Renal cortical epithelial cell (primary cell): ENCODE measurements at regions not wholly inside any gene's neighbourhood (a gene's known extent, or its start where the extent isn't known, plus 50 kb on each side); places are given as distances from the start of the nearest gene placed in this dataset.
"Not testable (repeated sequence)": the region's sequence is repeated elsewhere in the genome, so short reads cannot be mapped to it uniquely, and the experiment has no call there.

Source experiments
- DNase-seq: peaks from one replicate; pipeline ENCODE4 v3.0.0-alpha.2; 2011; ENCODE audit warnings: low read depth

DNA sequence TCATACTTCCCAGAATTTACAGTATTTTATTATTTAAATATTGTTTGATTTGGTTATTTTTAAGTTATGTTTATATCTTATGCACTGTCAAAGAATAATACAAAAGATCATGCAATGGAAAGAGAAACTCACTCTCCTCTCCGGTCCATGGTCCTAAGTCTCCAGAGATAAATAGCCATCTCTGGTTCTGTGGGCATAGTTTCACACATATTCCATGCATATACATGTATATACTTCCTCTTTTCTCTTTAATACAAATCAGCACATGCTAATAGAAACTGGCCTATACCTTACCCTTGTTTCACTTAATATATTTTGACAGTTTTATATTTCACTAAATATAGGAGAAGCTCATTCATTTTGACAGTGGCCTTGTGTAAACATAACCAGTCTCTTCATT is 901.7 kb upstream of the CITED2 start:
- no peak for DNase-seq

DNA sequence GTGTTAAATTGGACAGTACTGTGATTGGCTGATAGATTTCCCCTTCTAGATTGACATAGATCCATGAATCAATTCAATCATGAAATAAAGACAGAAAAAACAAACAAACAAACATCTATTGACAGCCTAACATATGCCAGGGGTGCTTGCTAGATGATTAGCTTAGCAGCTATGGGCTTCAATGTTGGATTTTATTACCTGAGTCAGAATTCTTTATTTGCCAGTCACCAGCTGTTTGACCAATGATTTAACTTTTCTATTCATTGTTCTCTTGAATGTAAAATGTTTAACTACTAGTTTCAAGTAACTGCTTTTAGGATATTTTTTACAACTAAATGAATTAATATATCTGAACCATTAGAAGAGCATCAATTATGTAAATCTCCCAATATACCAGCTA is 901.3 kb upstream of the CITED2 start:
- peak; percentile 64 for DNase-seq

DNA sequence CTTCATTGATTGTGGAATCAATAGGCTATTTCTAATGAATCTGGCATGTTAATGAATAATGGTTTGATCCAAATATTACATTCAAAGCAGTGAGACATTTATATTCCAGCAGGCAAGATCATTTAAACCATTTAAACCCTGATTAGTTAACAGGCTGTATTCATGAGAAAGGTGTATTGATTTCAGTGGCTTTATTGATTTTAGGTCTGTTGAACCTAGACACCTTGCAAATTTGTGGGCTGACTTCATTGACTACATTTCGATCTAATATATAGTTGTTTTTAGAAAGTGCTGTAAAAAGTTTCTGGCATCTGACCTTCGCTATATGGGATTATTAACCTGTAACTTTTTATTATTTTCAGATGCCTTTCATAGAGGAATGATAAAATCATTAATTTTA is 900.1 kb upstream of the CITED2 start:
- DNase-seq, result no peak

DNA sequence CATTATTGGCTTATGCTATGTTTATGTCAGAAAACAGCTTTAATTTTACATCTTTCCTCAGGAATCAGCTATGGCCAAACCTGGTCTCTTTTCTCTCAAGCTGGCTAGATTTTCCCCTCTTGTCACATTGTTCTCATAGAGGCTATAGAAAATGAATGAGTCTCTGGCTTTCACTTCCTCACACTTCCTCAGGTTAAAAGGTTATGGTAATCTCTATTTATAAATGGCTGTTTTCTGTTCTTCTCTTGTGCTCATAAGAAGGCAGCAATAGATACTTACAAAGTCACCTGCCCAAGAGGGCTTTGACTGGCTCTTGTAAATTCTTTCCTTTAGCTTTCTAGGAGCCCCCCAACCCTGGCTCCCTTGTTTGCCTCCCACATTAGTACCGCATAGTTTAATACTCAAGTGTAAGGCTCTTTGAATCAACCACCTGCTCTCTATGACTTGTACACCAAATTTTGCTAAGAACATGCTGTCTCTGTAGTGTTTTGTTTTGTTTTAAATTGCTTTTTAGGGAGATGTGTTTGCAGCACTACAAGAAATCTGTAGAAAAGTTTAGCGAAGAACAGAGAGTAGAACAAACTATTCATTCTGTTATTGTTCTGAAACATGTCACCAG is 897.4 kb upstream of the CITED2 start:
- DNase-seq, result no peak

- DNase-seq, result peak; percentile 72
Measured at GRCh38 chr6:140269591-140270165, 895.2 kb upstream of the CITED2 start.

DNA sequence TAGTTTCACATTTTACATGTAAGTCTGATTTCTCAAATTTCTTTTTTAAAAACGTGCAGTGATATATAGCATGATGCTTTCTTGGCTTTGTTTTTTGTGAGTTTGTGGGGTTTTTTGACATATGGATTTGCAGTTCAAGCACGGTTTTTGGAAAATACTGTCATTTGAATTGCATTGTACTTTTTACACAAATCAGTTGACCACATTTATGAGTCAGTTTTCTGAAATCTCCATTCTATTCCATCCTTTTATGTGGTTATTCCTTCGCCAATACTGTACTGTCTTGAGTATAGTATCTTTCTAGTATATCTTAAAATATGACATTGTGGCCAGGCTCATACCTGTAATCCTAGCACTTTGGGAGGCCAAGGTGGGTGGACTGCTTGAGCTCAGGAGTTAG is 890.0 kb upstream of the CITED2 start:
- no peak for DNase-seq

- not testable (repeated sequence) for DNase-seq
Measured at GRCh38 chr6:140258302-140258701, 883.9 kb upstream of the CITED2 start.

- DNase-seq, result peak; percentile 37
Measured at GRCh38 chr6:140256248-140256647, 881.8 kb upstream of the CITED2 start.

GRCh38 chr6:140253096-140253495 is 878.6 kb upstream of the CITED2 start:
- no peak for DNase-seq

GRCh38 chr6:140252099-140252498 is 877.7 kb upstream of the CITED2 start:
- no peak for DNase-seq

- DNase-seq, result no peak
Measured at GRCh38 chr6:140245296-140246040, 871.0 kb upstream of the CITED2 start.

GRCh38 chr6:140237251-140237650 is 862.8 kb upstream of the CITED2 start:
- no peak for DNase-seq

GRCh38 chr6:140236732-140237131 is 862.3 kb upstream of the CITED2 start:
- DNase-seq, result no peak

- DNase-seq, result peak; percentile 6
Measured at GRCh38 chr6:140230282-140230681, 855.8 kb upstream of the CITED2 start.

GRCh38 chr6:140228491-140228890 is 854.0 kb upstream of the CITED2 start:
- DNase-seq, result no peak

GRCh38 chr6:140226637-140227036 is 852.2 kb upstream of the CITED2 start:
- DNase-seq, result no peak

DNA sequence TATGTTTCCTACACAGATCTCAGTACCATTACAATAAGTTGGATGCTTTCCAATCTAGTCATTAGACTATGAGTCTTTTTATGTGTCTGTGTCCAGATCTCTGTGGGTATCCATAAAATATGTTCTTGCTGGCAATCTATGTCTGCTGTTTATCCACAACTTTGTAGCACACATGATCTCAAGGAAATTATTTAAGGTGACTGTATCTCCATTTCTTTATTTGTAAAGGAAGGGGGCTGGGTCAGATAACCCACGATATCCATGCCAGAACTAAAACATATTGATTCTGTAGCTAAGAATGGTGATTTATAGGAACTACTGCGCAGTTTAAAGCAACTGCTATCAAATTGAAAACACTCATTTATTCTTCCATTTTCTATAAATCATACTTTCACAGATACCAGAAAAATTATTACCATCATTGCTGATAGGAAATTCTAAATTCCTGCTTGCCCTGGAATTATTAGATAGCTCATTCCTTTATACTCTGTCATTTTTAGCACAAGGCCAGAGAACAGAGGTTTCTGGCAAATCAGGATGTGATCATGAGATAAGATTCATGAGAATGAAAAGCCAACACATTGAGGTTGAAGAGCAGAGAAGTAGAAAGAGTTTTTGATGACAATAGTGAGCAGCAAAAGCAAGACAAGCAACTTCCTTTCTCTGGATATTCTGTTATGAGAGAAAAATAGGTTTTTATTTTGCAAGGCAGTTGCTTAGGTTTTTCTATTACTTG is 851.4 kb upstream of the CITED2 start:
- DNase-seq, result peak; percentile 14

DNA sequence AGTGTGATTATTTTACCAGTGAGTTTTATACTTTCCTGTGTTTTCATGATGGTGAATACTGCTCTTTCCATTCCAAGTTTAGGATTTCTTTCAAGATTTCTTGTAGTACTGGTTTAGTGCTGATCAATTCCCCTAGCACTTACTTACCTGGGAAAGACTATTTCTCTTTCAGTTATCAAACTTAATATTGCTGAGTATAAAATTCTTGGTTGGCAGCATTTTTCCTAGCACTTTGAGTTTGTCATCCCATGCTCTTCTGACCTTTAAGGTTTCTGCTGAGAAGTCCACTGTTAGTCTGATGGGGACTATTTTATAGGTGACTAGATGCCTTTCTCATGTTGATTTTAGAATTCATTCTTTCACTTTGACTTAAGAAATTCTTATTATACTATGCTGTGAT is 842.8 kb upstream of the CITED2 start:
- DNase-seq, result no peak

DNA sequence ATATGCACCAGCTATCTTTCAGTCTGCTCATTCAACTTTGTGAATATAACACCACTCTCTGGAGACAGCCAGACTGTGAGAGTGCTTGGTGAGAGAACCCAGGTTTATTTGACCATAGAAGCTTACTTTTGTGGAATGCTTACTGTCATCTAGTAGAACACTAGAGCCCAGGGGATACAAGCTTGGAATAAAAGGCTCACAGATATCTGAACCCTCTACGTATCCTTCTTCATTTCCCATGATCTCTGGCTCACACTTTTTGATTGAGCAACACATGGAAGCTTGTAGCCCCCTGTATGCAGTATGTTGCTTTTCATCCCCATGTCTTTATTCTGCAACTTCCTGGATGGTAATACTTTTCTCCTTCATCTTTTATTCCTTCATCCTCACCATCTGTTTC is 835.3 kb upstream of the CITED2 start:
- DNase-seq, result no peak

DNA sequence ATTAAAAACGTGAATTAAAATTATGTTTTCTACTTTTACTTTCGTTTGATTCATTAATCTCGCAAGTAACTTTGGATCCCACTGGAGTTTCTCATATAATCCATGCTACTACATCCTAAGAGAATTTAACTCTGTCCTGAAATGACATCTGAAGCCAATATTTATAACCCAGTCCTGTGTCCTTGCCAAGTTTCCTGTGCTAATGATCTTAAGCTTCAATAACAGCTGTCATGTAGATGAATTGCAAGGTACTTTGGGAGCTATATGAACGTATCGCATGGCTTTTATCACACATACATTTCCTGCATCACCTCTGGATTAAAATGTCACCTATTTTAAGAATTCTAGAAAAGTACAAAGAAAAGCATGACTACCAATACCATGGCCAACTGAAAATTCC is 833.8 kb upstream of the CITED2 start:
- DNase-seq, result no peak

- no peak for DNase-seq
Measured at GRCh38 chr6:140205795-140206593, 831.5 kb upstream of the CITED2 start.

DNA sequence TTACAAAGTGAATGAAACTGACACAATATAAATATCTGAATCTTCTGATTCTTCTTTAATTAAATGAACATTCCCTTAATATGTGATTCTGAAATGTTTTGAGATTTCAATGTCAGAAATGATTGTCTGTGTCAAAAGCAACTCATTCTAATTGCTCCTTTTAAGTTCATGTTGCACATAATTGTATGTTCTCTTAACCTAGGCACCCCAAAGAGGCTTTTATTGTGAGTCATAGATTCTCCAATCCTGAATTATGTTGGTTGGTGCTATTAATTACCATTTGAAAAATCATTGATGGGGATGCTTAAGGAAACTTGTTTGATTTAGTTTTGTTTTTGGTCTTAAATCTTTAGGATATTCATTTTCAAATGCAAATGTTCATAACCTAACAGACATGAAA is 829.7 kb upstream of the CITED2 start:
- DNase-seq, result no peak
